DMS 273 treated with DMSO at 0.1 percent for 48 hours (cell line): ENCODE measurements at regions not wholly inside any gene's neighbourhood (a gene's known extent, or its start where the extent isn't known, plus 50 kb on each side); places are given as distances from the start of the nearest gene placed in this dataset.
"Not testable (repeated sequence)": the region's sequence is repeated elsewhere in the genome, so short reads cannot be mapped to it uniquely, and the experiment has no call there.

ENCODE experiments used
- DNase-seq: peaks from one replicate; lab custom pipeline; 2025; lab: John Stamatoyannopoulos, UW

GRCh38 chr2:172287605-172288315, 139.6 kb upstream of the ITGA6 start:
- DNase-seq: no peak

- DNase-seq: no peak
Observed at GRCh38 chr2:172288603-172289002, 138.8 kb upstream of the ITGA6 start.

- DNase-seq: no peak
Observed at GRCh38 chr2:172293952-172294351, 133.4 kb upstream of the ITGA6 start.

GRCh38 chr2:172294983-172295382, 132.4 kb upstream of the ITGA6 start:
- DNase-seq: no peak

- DNase-seq: no peak
Observed at GRCh38 chr2:172295677-172296076, 131.7 kb upstream of the ITGA6 start.

GRCh38 chr2:172296267-172297046, 130.9 kb upstream of the ITGA6 start:
- DNase-seq: no peak

GRCh38 chr2:172297531-172297930, 129.9 kb upstream of the ITGA6 start:
- DNase-seq: no peak

- no peak for DNase-seq
Observed at GRCh38 chr2:172297950-172298349, 129.4 kb upstream of the ITGA6 start.

- no peak for DNase-seq
Observed at GRCh38 chr2:172299741-172300140, 127.6 kb upstream of the ITGA6 start.

- DNase-seq: no peak
Observed at GRCh38 chr2:172300851-172301250, 126.5 kb upstream of the ITGA6 start.

GRCh38 chr2:172305066-172305465, 122.3 kb upstream of the ITGA6 start:
- DNase-seq: no peak

GRCh38 chr2:172307800-172308199, 119.6 kb upstream of the ITGA6 start:
- no peak for DNase-seq

- no peak for DNase-seq
Observed at GRCh38 chr2:172308253-172308935, 119.0 kb upstream of the ITGA6 start.

GRCh38 chr2:172311921-172312345, 115.5 kb upstream of the ITGA6 start:
- peak; percentile 81 for DNase-seq

- no peak for DNase-seq
Observed at GRCh38 chr2:172313715-172314341, 113.6 kb upstream of the ITGA6 start.

- DNase-seq: not testable (repeated sequence)
Observed at GRCh38 chr2:172315070-172315469, 112.3 kb upstream of the ITGA6 start.

- DNase-seq: no peak
Observed at GRCh38 chr2:172322049-172322448, 105.3 kb upstream of the ITGA6 start.

GRCh38 chr2:172323256-172323655, 104.1 kb upstream of the ITGA6 start:
- no peak for DNase-seq

- no peak for DNase-seq
Observed at GRCh38 chr2:172323861-172324597, 103.4 kb upstream of the ITGA6 start.

- no peak for DNase-seq
Observed at GRCh38 chr2:172326211-172326509, 101.2 kb upstream of the ITGA6 start.

- no peak for DNase-seq
Observed at GRCh38 chr2:172328103-172328841, 99.1 kb upstream of the ITGA6 start.
